ENCODE measurements at regions not wholly inside any gene's neighbourhood (a gene's known extent, or its start where the extent isn't known, plus 50 kb on each side); places are given as distances from the start of the nearest gene placed in this dataset.
A peak's percentile ranks its signal among the peaks of the same experiment; 100 is the strongest.
"Not testable (repeated sequence)": the region's sequence is repeated elsewhere in the genome, so short reads cannot be mapped to it uniquely, and the experiment has no call there.

- DNase-seq, result no peak
Observed at GRCh38 chr12:123061441-123062205, 81.1 kb downstream of the ARL6IP4 start.

- DNase-seq, result no peak
Observed at GRCh38 chr12:123059500-123059899, 79.0 kb downstream of the ARL6IP4 start.

- no peak for DNase-seq
Observed at GRCh38 chr12:123058980-123059379, 78.5 kb downstream of the ARL6IP4 start.

- DNase-seq, result no peak
Observed at GRCh38 chr12:123058481-123058880, 78.0 kb downstream of the ARL6IP4 start.

GRCh38 chr12:123057513-123058265 is 77.2 kb downstream of the ARL6IP4 start:
- DNase-seq, result no peak

GRCh38 chr12:123056709-123057108 is 76.2 kb downstream of the ARL6IP4 start:
- DNase-seq, result no peak

- no peak for DNase-seq
Observed at GRCh38 chr12:123056053-123056452, 75.6 kb downstream of the ARL6IP4 start.

GRCh38 chr12:123055281-123055766 is 74.8 kb downstream of the ARL6IP4 start:
- DNase-seq, result no peak

- DNase-seq, result no peak
Observed at GRCh38 chr12:123054371-123054770, 73.9 kb downstream of the ARL6IP4 start.

- DNase-seq, result no peak
Observed at GRCh38 chr12:123051556-123051955, 71.1 kb downstream of the ARL6IP4 start.

- no peak for DNase-seq
Observed at GRCh38 chr12:123050913-123051312, 70.4 kb downstream of the ARL6IP4 start.

- no peak for DNase-seq
Observed at GRCh38 chr12:123050331-123050831, 69.9 kb downstream of the ARL6IP4 start.

- no peak for DNase-seq
Observed at GRCh38 chr12:123049398-123050240, 69.1 kb downstream of the ARL6IP4 start.

- not testable (repeated sequence) for DNase-seq
Observed at GRCh38 chr12:123047892-123048291, 67.4 kb downstream of the ARL6IP4 start.

- DNase-seq, result no peak
Observed at GRCh38 chr12:123047289-123047688, 66.8 kb downstream of the ARL6IP4 start.

- no peak for DNase-seq
Observed at GRCh38 chr12:123046431-123046830, 66.0 kb downstream of the ARL6IP4 start.

GRCh38 chr12:123045678-123046077 is 65.2 kb downstream of the ARL6IP4 start:
- DNase-seq, result no peak

- DNase-seq, result no peak
Observed at GRCh38 chr12:123044351-123044750, 63.9 kb downstream of the ARL6IP4 start.

- DNase-seq, result peak; percentile 20 to 74 (median 38)
Observed at GRCh38 chr12:123043536-123044001, 63.1 kb downstream of the ARL6IP4 start.

GRCh38 chr12:123042833-123043232 is 62.4 kb downstream of the ARL6IP4 start:
- no peak for DNase-seq

- no peak for DNase-seq
Observed at GRCh38 chr12:123041811-123042655, 61.6 kb downstream of the ARL6IP4 start.
